Right renal pelvis (tissue), 4 donors: ENCODE measurements at regions not wholly inside any gene's neighbourhood (a gene's known extent, or its start where the extent isn't known, plus 50 kb on each side); places are given as distances from the start of the nearest gene placed in this dataset.
"Not testable (repeated sequence)": the region's sequence is repeated elsewhere in the genome, so short reads cannot be mapped to it uniquely, and the experiment has no call there.

Experiments
- DNase-seq, 4 donors: peaks; one replicate each; pipeline ENCODE4 v3.0.0-alpha.2; 2013; ENCODE audit warnings: low read depth in 4 of 4, low spot score in 3 of 4, missing footprints in 1 of 4

GRCh38 chr9:41771693-41772092, 357.5 kb downstream of the CNTNAP3B start:
- not testable (repeated sequence) for DNase-seq

- peak in 1 of 4 donors; percentile 6 for DNase-seq
These were observed 374.4 kb downstream of the CNTNAP3B start for GRCh38 chr9:41754822-41755221.

- DNase-seq, result not testable (repeated sequence)
These were observed 374.8 kb downstream of the CNTNAP3B start for GRCh38 chr9:41754403-41754802.

GRCh38 chr9:41741897-41742296, 387.3 kb downstream of the CNTNAP3B start:
- DNase-seq, result not testable (repeated sequence)

GRCh38 chr9:41741173-41741572, 388.1 kb downstream of the CNTNAP3B start:
- not testable (repeated sequence) for DNase-seq

- DNase-seq, result not testable (repeated sequence)
These were observed 390.5 kb downstream of the CNTNAP3B start for GRCh38 chr9:41738681-41739080.

GRCh38 chr9:41699190-41699589, 430.0 kb downstream of the CNTNAP3B start:
- DNase-seq, result not testable (repeated sequence)

- not testable (repeated sequence) for DNase-seq
These were observed 432.1 kb downstream of the CNTNAP3B start for GRCh38 chr9:41697080-41697479.

GRCh38 chr9:41679312-41679711, 449.9 kb downstream of the CNTNAP3B start:
- DNase-seq, result not testable (repeated sequence)

- peak in 2 of 4 donors; percentile 31 to 46 for DNase-seq
These were observed 465.7 kb downstream of the CNTNAP3B start for GRCh38 chr9:41663497-41664036.

- not testable (repeated sequence) for DNase-seq
These were observed 469.6 kb upstream of the ZNG1F start for GRCh38 chr9:41658706-41659105.

- DNase-seq, result not testable (repeated sequence)
These were observed 469.0 kb upstream of the ZNG1F start for GRCh38 chr9:41658116-41658515.

- DNase-seq, result not testable (repeated sequence)
These were observed 468.0 kb upstream of the ZNG1F start for GRCh38 chr9:41657141-41657540.

GRCh38 chr9:41655071-41655554, 466.0 kb upstream of the ZNG1F start:
- peak in 3 of 4 donors; percentile 65 to 78 (median 75) for DNase-seq

GRCh38 chr9:41654349-41654748, 465.2 kb upstream of the ZNG1F start:
- not testable (repeated sequence) for DNase-seq

GRCh38 chr9:41653560-41654340, 464.6 kb upstream of the ZNG1F start:
- DNase-seq, result not testable (repeated sequence)

GRCh38 chr9:41652800-41653199, 463.7 kb upstream of the ZNG1F start:
- DNase-seq, result not testable (repeated sequence)

GRCh38 chr9:41652100-41652713, 463.1 kb upstream of the ZNG1F start:
- DNase-seq, result not testable (repeated sequence)

GRCh38 chr9:41650086-41650485, 461.0 kb upstream of the ZNG1F start:
- DNase-seq, result not testable (repeated sequence)

- not testable (repeated sequence) for DNase-seq
These were observed 459.4 kb upstream of the ZNG1F start for GRCh38 chr9:41648564-41648963.

GRCh38 chr9:41646246-41646645, 457.1 kb upstream of the ZNG1F start:
- not testable (repeated sequence) for DNase-seq
